ENCODE measurements at regions not wholly inside any gene's neighbourhood (a gene's known extent, or its start where the extent isn't known, plus 50 kb on each side); places are given as distances from the start of the nearest gene placed in this dataset.

DNA sequence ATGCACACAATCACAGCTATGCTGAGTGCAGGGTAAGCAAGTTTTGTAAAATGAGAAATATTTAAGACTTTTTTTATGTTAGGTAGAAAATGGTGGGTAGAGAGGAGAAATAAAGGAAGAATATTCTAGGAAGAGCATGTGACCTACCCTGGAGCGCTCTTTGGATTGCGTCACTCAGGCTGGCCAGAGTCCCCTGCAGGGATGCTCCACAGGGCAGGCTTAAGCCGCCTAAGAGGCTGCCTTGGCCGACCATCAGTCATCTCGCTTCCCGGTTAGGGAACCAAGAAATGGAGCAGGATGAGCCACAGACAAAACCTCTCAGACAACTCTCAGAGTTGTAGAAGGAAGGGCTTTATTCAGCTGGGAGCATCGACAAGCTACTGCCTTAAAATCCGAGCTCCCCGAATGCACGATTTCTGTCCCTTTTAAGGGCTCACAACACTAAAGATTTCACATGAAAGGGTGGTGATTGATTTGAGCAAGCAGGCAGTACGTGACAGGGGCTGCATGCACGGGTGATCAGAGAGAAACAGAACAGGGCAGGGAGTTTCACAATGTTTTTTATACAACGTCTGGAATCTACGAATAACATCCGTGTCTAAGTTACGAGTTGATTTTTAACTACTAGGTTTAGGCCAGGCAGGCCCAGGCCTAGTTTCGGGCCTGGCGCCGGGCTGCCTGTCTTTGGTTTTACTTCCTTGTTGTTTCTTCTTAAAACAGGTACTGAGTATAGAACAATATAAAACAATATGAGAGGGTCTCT, 1072.0 kb downstream of the CBLN2 start:
- Histone ChIP-seq H3K4me1 (ENCODE audit: insufficient read depth, low read length) (no peaks in the 10 kb centered on the region), H3K27me3 (ENCODE audit: control insufficient read depth in 1 of 2, insufficient read depth in 2 of 2, low read length in 2 of 2) (no peaks in the 10 kb centered on the region), H3K9me3 (ENCODE audit: low read length) (no peaks in the 10 kb centered on the region), H4K20me1 (ENCODE audit: insufficient read depth, low read length) (no peaks in the 10 kb centered on the region), H2AFZ (ENCODE audit: low read length) (peak overlapping the region; percentile 90), H3K4me2 (ENCODE audit: low read depth, low read length) (peak overlapping the region; percentile 58), H3K79me2 (ENCODE audit: insufficient read depth, low read length) (no peaks in the 10 kb centered on the region), H3K4me3 (replicated peaks in 1 of 3; ENCODE audit: insufficient read depth in 1 of 3, low read depth in 2 of 3, low read length in 3 of 3) (peak overlapping the region in 1 of 3 experiments; percentile 43; a peak in 2 of 6 replicates), H3K9ac (ENCODE audit: insufficient read depth, low read depth, low read length) (peak overlapping the region; percentile 22; the same call in 1 of the 2 replicates), H3K36me3 (replicated peaks in 1 of 2; ENCODE audit: control insufficient read depth in 1 of 2, insufficient read depth in 2 of 2, low read length in 2 of 2) (no peaks in the 10 kb centered on the region), H3K27ac (ENCODE audit: extremely low read length, insufficient read depth, low read length) (peak overlapping the region; percentile 26)
- FAIRE-seq: no peak
- in situ Hi-C loops (cut with HindIII; ENCODE audit: extremely low pct_ligation_motif_present, low pct_unique_long_range_greater_than_20kb): no loop called here
- peak; percentile 23 for DNase-seq (ENCODE audit: low spot score)
- whole genome bisulfite sequencing (ENCODE audit: low lambda C conversion rate): 19% methylated on average over 18 of the region's 19 CpGs
- intact Hi-C loops (cut with micrococcal nuclease; ENCODE audit: unreplicated experiment): no loop called here
- POLR2A ChIA-PET: no interaction called here
- ATAC-seq: peak; percentile 92
- BruUV-seq (replicated peaks): no TSS peak
- CTCF ChIA-PET (ENCODE audit: low intra/inter-chr PET ratio, low total read pairs): no interaction called here
- TF ChIP-seq, protein P1, sequence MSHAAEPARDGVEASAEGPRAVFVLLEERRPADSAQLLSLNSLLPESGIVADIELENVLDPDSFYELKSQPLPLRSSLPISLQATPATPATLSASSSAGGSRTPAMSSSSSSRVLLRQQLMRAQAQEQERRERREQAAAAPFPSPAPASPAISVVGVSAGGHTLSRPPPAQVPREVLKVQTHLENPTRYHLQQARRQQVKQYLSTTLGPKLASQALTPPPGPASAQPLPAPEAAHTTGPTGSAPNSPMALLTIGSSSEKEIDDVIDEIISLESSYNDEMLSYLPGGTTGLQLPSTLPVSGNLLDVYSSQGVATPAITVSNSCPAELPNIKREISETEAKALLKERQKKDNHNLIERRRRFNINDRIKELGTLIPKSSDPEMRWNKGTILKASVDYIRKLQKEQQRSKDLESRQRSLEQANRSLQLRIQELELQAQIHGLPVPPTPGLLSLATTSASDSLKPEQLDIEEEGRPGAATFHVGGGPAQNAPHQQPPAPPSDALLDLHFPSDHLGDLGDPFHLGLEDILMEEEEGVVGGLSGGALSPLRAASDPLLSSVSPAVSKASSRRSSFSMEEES (CRISPR knock-in tag; IDR thresholded peaks at IDR 0.05): 0 out of 2 replicates have a peak, but pooled peaks have one; percentile 54
- TF ChIP-seq ONECUT2 (CRISPR knock-in tag; IDR thresholded peaks at IDR 0.05): no peak
- 0 out of 2 replicates have a peak, but pooled peaks have one; percentile 23 for TF ChIP-seq DMAP1 (CRISPR knock-in tag; IDR thresholded peaks at IDR 0.05)
- no peak for TF ChIP-seq RCOR2 (CRISPR knock-in tag; IDR thresholded peaks at IDR 0.05)
- TF ChIP-seq ZEB1 (IDR thresholded peaks at IDR 0.05; ENCODE audit: insufficient replicate concordance, low read depth): no peak
- TF ChIP-seq, protein P2, sequence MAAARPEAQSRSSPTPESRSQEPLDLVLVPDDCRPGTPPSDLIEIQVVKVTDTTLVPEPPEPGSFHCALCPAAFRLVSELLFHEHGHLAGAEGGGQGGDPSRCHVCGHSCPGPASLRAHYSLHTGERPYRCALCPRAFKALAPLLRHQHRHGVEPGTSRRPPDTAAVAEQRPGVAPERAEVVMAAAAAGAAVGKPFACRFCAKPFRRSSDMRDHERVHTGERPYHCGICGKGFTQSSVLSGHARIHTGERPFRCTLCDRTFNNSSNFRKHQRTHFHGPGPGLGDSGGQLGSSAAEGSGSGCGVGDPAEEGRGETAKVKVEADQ (CRISPR knock-in tag; IDR thresholded peaks at IDR 0.05; ENCODE audit: borderline replicate concordance): no peak
- TF ChIP-seq CEBPG (CRISPR knock-in tag; IDR thresholded peaks at IDR 0.05): peak; percentile 81
- TF ChIP-seq, protein P3, sequence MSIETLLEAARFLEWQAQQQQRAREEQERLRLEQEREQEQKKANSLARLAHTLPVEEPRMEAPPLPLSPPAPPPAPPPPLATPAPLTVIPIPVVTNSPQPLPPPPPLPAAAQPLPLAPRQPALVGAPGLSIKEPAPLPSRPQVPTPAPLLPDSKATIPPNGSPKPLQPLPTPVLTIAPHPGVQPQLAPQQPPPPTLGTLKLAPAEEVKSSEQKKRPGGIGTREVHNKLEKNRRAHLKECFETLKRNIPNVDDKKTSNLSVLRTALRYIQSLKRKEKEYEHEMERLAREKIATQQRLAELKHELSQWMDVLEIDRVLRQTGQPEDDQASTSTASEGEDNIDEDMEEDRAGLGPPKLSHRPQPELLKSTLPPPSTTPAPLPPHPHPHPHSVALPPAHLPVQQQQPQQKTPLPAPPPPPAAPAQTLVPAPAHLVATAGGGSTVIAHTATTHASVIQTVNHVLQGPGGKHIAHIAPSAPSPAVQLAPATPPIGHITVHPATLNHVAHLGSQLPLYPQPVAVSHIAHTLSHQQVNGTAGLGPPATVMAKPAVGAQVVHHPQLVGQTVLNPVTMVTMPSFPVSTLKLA (IDR thresholded peaks at IDR 0.05): no peak
- no peak for TF ChIP-seq NFYC (CRISPR knock-in tag; IDR thresholded peaks at IDR 0.05)
- TF ChIP-seq ZBTB7A (CRISPR knock-in tag; IDR thresholded peaks at IDR 0.05): no peak
- TF ChIP-seq NAIF1 (CRISPR knock-in tag; IDR thresholded peaks at IDR 0.05; ENCODE audit: borderline replicate concordance): no peak
- TF ChIP-seq ZNF274 (CRISPR knock-in tag; IDR thresholded peaks at IDR 0.05): no peak
- TF ChIP-seq SAP130 (CRISPR knock-in tag; IDR thresholded peaks at IDR 0.05; ENCODE audit: low read depth): no peak
- peak; percentile 77 for TF ChIP-seq ZFY (CRISPR knock-in tag; IDR thresholded peaks at IDR 0.05)
- TF ChIP-seq, protein P4, sequence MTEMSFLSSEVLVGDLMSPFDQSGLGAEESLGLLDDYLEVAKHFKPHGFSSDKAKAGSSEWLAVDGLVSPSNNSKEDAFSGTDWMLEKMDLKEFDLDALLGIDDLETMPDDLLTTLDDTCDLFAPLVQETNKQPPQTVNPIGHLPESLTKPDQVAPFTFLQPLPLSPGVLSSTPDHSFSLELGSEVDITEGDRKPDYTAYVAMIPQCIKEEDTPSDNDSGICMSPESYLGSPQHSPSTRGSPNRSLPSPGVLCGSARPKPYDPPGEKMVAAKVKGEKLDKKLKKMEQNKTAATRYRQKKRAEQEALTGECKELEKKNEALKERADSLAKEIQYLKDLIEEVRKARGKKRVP (CRISPR knock-in tag; IDR thresholded peaks at IDR 0.05): 0 out of 4 replicates have a peak, but pooled peaks of 1 of the 2 experiments have one; percentile 25
- TF ChIP-seq ZNF619 (CRISPR knock-in tag; IDR thresholded peaks at IDR 0.05): no peak
- no peak for TF ChIP-seq GLI4 (CRISPR knock-in tag; IDR thresholded peaks at IDR 0.05; ENCODE audit: borderline replicate concordance)
- TF ChIP-seq ATAD3A (CRISPR knock-in tag; IDR thresholded peaks at IDR 0.05): no peak
- no peak for TF ChIP-seq ZNF225 (CRISPR knock-in tag; IDR thresholded peaks at IDR 0.05)
- TF ChIP-seq RNF2 (conservative IDR thresholded peaks at IDR 0.05; ENCODE audit: low read depth): no peak
- TF ChIP-seq BHLHE40 (IDR thresholded peaks at IDR 0.05; ENCODE audit: low read length): no peak
- TF ChIP-seq HDAC6 (IDR thresholded peaks at IDR 0.05; ENCODE audit: low read depth, low read length): no peak
- TF ChIP-seq POLR2AphosphoS2 (IDR thresholded peaks at IDR 0.05; ENCODE audit: low read depth, low read length): no peak

All from HepG2 (cell line).